HEK293T (cell line): ENCODE measurements at regions not wholly inside any gene's neighbourhood (a gene's known extent, or its start where the extent isn't known, plus 50 kb on each side); places are given as distances from the start of the nearest gene placed in this dataset.

Source experiments
- BHLHE40 ChIP-seq: fragments of 450-650 bp; IDR thresholded peaks from 2 replicates; pipeline ENCODE4 v1.6.1; 2016; ENCODE audit warnings: mild to moderate bottlenecking, moderate library complexity, borderline replicate concordance
- ELF4 ChIP-seq: fragments of 450-650 bp; IDR thresholded peaks from 2 replicates; pipeline ENCODE4 v1.6.1; 2017; ENCODE audit warnings: antibody characterized with exemption
- FOXK2 ChIP-seq: fragments of 450-650 bp; IDR thresholded peaks from 2 replicates; pipeline ENCODE4 v1.6.1; 2016; ENCODE audit warnings: mild to moderate bottlenecking
- FOXM1 ChIP-seq: fragments of 450-650 bp; IDR thresholded peaks from 2 replicates; pipeline ENCODE4 v1.6.1; 2017; ENCODE audit warnings: mild to moderate bottlenecking, borderline replicate concordance
- SP1 ChIP-seq: fragments of 450-650 bp; IDR thresholded peaks from 2 replicates; pipeline ENCODE4 v1.6.1; 2017
- TARDBP ChIP-seq: fragments of 450-650 bp; IDR thresholded peaks from 2 replicates; pipeline ENCODE4 v1.6.1; 2016
- ZNF384 ChIP-seq: fragments of 450-650 bp; IDR thresholded peaks from 2 replicates; pipeline ENCODE4 v1.6.1; 2016
- TF ChIP-seq, protein P1 (sequence below): fragments of 450-650 bp; IDR thresholded peaks from 2 replicates; pipeline ENCODE4 v1.6.1; 2016

GRCh38 chr12:118637767-118638370, 261.5 kb downstream of the SUDS3 start:
- TF ChIP-seq TARDBP (no peak), FOXK2 (no peak), FOXM1 (no peak), ZNF384 (no peak), ELF4 (no peak), BHLHE40 (no peak), SP1 (no peak)
- TF ChIP-seq, protein P1, sequence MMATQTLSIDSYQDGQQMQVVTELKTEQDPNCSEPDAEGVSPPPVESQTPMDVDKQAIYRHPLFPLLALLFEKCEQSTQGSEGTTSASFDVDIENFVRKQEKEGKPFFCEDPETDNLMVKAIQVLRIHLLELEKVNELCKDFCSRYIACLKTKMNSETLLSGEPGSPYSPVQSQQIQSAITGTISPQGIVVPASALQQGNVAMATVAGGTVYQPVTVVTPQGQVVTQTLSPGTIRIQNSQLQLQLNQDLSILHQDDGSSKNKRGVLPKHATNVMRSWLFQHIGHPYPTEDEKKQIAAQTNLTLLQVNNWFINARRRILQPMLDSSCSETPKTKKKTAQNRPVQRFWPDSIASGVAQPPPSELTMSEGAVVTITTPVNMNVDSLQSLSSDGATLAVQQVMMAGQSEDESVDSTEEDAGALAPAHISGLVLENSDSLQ = no peak
